IMR-90 (cell line): ENCODE measurements at regions not wholly inside any gene's neighbourhood (a gene's known extent, or its start where the extent isn't known, plus 50 kb on each side); places are given as distances from the start of the nearest gene placed in this dataset.

Experiments
- CTCF ChIP-seq: conservative IDR thresholded peaks from 2 replicates; pipeline ENCODE4 v1.5.1; 2012; ENCODE audit warnings: mild to moderate bottlenecking, low read depth, low read length, improper control_type of control experiment
- POLR2A ChIP-seq: IDR thresholded peaks from 2 replicates; pipeline ENCODE4 v1.6.1; 2012; ENCODE audit warnings: mild to moderate bottlenecking, low read depth, low read length
- RAD21 ChIP-seq: IDR thresholded peaks from 2 replicates; pipeline ENCODE4 v1.6.1; 2012; ENCODE audit warnings: low read length, improper control_type of control experiment
- RCOR1 ChIP-seq: IDR thresholded peaks from 2 replicates; pipeline ENCODE4 v1.6.1; 2012; ENCODE audit warnings: mild to moderate bottlenecking, low read length, improper control_type of control experiment; ENCODE audit not compliant: insufficient replicate concordance

- TF ChIP-seq RCOR1 (no peak), CTCF (no peak), POLR2A (no peak), RAD21 (no peak)
These were observed 212.6 kb upstream of the TARS1 start for GRCh38 chr5:33228149-33228548.
